Pancreas (tissue), 10 donors: ENCODE measurements at regions not wholly inside any gene's neighbourhood (a gene's known extent, or its start where the extent isn't known, plus 50 kb on each side); places are given as distances from the start of the nearest gene placed in this dataset.

Experiments
- ATAC-seq, 4 donors: fragments of 200-7000 bp; cut with Tn5 transposase; one replicate each; pipeline versions ENCODE4 v1.8.0 to v1.9.1; 2020; ENCODE audit warnings: mild to moderate bottlenecking in 4 of 4, moderate library complexity in 4 of 4
- DNase-seq, 6 donors: peaks; one replicate each; pipeline ENCODE4 v3.0.0-alpha.2; 2020
- FAIRE-seq: peaks from 2 replicates; lab custom pipeline; 2012; peaks lifted over from hg19 to GRCh38; lab: Jason Lieb, UNC
- H3K27ac ChIP-seq, 4 donors: fragments of 200-600 bp; sonication (generic); 1 replicate in 3 of 4; 2 replicates in 1 of 4; pipeline versions ENCODE4 v1.5.0 to v1.8.0; 2020
- H3K27me3 ChIP-seq, 4 donors: fragments of 200-600 bp; one replicate each; pipeline ENCODE4 v1.8.0; 2021
- H3K36me3 ChIP-seq, 3 donors: fragments of 200-600 bp; sonication (generic) in 1 of 3; one replicate each; pipeline versions ENCODE4 v1.5.0 to v1.8.0; 2020 to 2021
- H3K4me1 ChIP-seq, 3 donors: fragments of 200-600 bp; one replicate each; pipeline ENCODE4 v1.8.0; 2021
- H3K4me3 ChIP-seq, 4 donors: fragments of 200-600 bp; sonication (generic) in 2 of 4; one replicate each; pipeline versions ENCODE4 v1.5.0 to v1.8.0; 2020 to 2021
- H3K9me3 ChIP-seq, 4 donors: fragments of 200-600 bp; one replicate each; pipeline ENCODE4 v1.8.0; 2021
- CTCF ChIP-seq, 4 donors: fragments of 200-600 bp; sonication (generic) in 3 of 4; IDR thresholded peaks; one replicate each; pipeline versions ENCODE4 v1.5.0 to v1.8.0; 2021; ENCODE audit warnings: antibody characterized with exemption in 4 of 4
- WGBS, 2 donors: extraction: QIAGEN DNeasy Blood & Tissue Kit; methylation state at CpG; one replicate each; pipeline ENCODE4 v1.1.7; 2013; 5-methylcytosine and 5-hydroxymethylcytosine counted together
- intact Hi-C, 3 donors: fragments of 100-400 bp; cut with DNase I; formaldehyde crosslinking; loops; one replicate each; pipeline versions ENCODE4 v1.11.1 to v1.14.2; 2022
- donor health status: healthy with polysubstance abuse.
- donor health status: DM: no; HTN: no; CAD: no; lungs with moderate emphysema.
- donor health status: DM: no; HTN: no; CAD: no.
- donor health status: control.
- donor health status: control.
- donor health status: Bipolar disorder and iron deficiency.
- donor health status: DM: yes; HTN: yes; CAD: no.
- donor health status: DM: no; HTN: no; CAD: no.
- donor health status: DM: no; HTN: no; CAD: no.
- donor health status: DM: yes; HTN: yes; CAD: no.

DNA sequence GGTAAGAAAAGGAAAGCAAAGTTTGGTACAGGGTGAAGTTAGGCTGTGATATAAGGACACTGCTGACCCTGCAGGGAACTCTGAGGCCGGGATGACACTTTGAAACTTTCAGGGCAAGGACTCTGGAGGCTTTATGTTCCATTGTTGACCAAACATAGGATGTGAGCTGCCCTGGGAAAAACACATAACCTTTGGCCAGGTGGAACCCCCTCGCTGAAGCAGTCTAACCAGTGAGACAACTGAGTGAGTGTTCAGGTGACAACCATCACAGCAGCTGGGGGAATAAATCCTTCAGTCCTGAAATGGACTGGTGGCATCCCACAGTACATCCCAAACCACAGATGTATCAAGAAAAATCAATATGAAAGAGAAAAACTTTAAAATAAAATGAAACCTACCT, 280.9 kb upstream of the CDH2 start:
- Histone ChIP-seq H3K27me3 (no peaks in the 10 kb centered on the region), H3K4me3 (no peak overlapping the region), H3K36me3 (no peaks in the 10 kb centered on the region), H3K27ac (no peak overlapping the region), H3K9me3 (no peaks in the 10 kb centered on the region), H3K4me1 (no peaks in the 10 kb centered on the region)
- no peak for TF ChIP-seq CTCF (IDR thresholded peaks at IDR 0.05)
- FAIRE-seq, result no peak
- intact Hi-C loops, result loop anchor here in 1 of 3 donors (10.0 kb wide), 1 partner anchor 53 kb away; no protein-coding TSS in a partner anchor
- WGBS, 2 donors, result 12 to 17% methylated on average over 2 of the region's 2 CpGs
- DNase-seq, result no peak
- no peak for ATAC-seq

GRCh38 chr18:28455971-28456370, 279.0 kb upstream of the CDH2 start:
- WGBS, 2 donors, result 63 to 86% methylated on average over 2 of the region's 2 CpGs
- Histone ChIP-seq H3K9me3 (no peaks in the 10 kb centered on the region), H3K27me3 (no peaks in the 10 kb centered on the region), H3K4me3 (no peak overlapping the region), H3K4me1 (no peaks in the 10 kb centered on the region), H3K36me3 (no peaks in the 10 kb centered on the region), H3K27ac (no peak overlapping the region)
- no peak for TF ChIP-seq CTCF (IDR thresholded peaks at IDR 0.05)
- no peak for FAIRE-seq
- intact Hi-C loops, result loop anchor here in 1 of 3 donors (10.0 kb wide), 1 partner anchor 51 kb away; no protein-coding TSS in a partner anchor
- ATAC-seq, result no peak
- no peak for DNase-seq

- no peak overlapping the region for H3K4me3 ChIP-seq
- H3K27ac ChIP-seq, result no peak overlapping the region
- no peaks in the 10 kb centered on the region for H3K27me3 ChIP-seq
- DNase-seq, result no peak
- FAIRE-seq, result no peak
- intact Hi-C loops, result no loop called here
- H3K4me1 ChIP-seq, result no peaks in the 10 kb centered on the region
- H3K9me3 ChIP-seq, result no peaks in the 10 kb centered on the region
- H3K36me3 ChIP-seq, result no peaks in the 10 kb centered on the region
- no peak for TF ChIP-seq CTCF (IDR thresholded peaks at IDR 0.05)
- ATAC-seq, result no peak
Observed at GRCh38 chr18:28439870-28440269, 262.9 kb upstream of the CDH2 start.

DNA sequence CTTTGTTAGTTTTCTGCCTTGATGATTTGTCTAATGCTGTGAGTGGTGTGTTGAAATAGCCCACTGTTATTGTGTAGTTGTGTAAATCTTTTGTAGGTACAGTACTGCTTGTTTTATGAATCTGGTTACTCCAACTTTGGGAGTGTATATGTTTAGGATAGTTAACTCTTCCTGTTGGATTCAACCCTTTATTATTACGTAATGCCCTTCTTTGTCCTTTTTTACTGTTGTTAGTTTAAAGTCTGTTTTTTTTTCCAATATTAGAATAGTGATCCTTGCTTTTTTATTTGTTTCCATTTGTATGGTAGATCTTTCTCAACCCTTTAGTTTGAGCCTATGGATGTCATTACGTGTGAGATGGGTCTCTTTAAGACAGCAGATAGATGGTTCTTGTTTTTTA, 261.5 kb upstream of the CDH2 start:
- no peak for FAIRE-seq
- Histone ChIP-seq H3K4me1 (no peaks in the 10 kb centered on the region), H3K36me3 (no peaks in the 10 kb centered on the region), H3K27me3 (no peaks in the 10 kb centered on the region), H3K27ac (no peak overlapping the region), H3K9me3 (no peaks in the 10 kb centered on the region), H3K4me3 (no peak overlapping the region)
- ATAC-seq, result no peak
- DNase-seq, result no peak
- 28 to 47% methylated on average over 2 of the region's 2 CpGs for WGBS, 2 donors
- intact Hi-C loops, result no loop called here
- no peak for TF ChIP-seq CTCF (IDR thresholded peaks at IDR 0.05)

GRCh38 chr18:28432339-28432738, 255.4 kb upstream of the CDH2 start:
- Histone ChIP-seq H3K36me3 (no peaks in the 10 kb centered on the region), H3K4me3 (no peak overlapping the region), H3K27me3 (no peaks in the 10 kb centered on the region), H3K9me3 (no peaks in the 10 kb centered on the region), H3K4me1 (no peaks in the 10 kb centered on the region), H3K27ac (no peak overlapping the region)
- ATAC-seq (no peak), DNase-seq (no peak), FAIRE-seq (no peak)
- TF ChIP-seq CTCF (IDR thresholded peaks at IDR 0.05), result no peak
- intact Hi-C loops, result no loop called here
- 47 to 60% methylated on average over 5 of the region's 5 CpGs for WGBS, 2 donors
